Activated T-helper 2 cell treated with anti-CD3 and anti-CD28 coated beads, Interferon-gamma antibody, Interleukin-2, Interleukin-4, amounts not matched to agents 10 μg/mL and 5 μg/mL and 100 μg/mL, durations not matched to agents 14 hours and 24 hours and 36 hours (primary cell): ENCODE measurements at regions not wholly inside any gene's neighbourhood (a gene's known extent, or its start where the extent isn't known, plus 50 kb on each side); places are given as distances from the start of the nearest gene placed in this dataset.

ENCODE experiments used
- DNase-seq: peaks from one replicate; pipeline ENCODE4 v3.0.0; 2021; ENCODE audit warnings: low spot score
- H3K27ac Mint-ChIP-seq: one replicate; pipeline ENCODE4 v1.8.0; 2021; ENCODE audit warnings: mixed read lengths
- H3K27me3 Mint-ChIP-seq: one replicate; pipeline ENCODE4 v1.8.0; 2021; ENCODE audit warnings: low read depth, mixed read lengths
- H3K36me3 Mint-ChIP-seq: one replicate; pipeline ENCODE4 v1.8.0; 2021; ENCODE audit warnings: low read depth, mixed read lengths
- H3K4me1 Mint-ChIP-seq: one replicate; pipeline ENCODE4 v1.8.0; 2021; ENCODE audit warnings: low read depth, mixed read lengths
- H3K4me3 Mint-ChIP-seq: one replicate; pipeline ENCODE4 v1.8.0; 2021; ENCODE audit warnings: low read depth, mild to moderate bottlenecking, moderate library complexity, mixed read lengths
- H3K9me3 Mint-ChIP-seq: one replicate; pipeline ENCODE4 v1.8.0; 2021; ENCODE audit warnings: mixed read lengths
- intact Hi-C: fragments of 100-400 bp; cut with micrococcal nuclease; formaldehyde crosslinking; loops from one replicate; pipeline ENCODE4 v1.15.1; 2023

GRCh38 chr13:86368924-86369323, 569.7 kb upstream of the SLITRK6 start:
- intact Hi-C loops = no loop called here
- Mint-ChIP-seq H3K4me3 (no peak overlapping the region), H3K27me3 (no peaks in the 10 kb centered on the region), H3K9me3 (peaks cover 36% of the 10 kb centered on the region), H3K4me1 (no peaks in the 10 kb centered on the region), H3K27ac (no peak overlapping the region), H3K36me3 (no peaks in the 10 kb centered on the region)
- DNase-seq = no peak

- DNase-seq = no peak
- intact Hi-C loops = no loop called here
- H3K27ac Mint-ChIP-seq = no peak overlapping the region
- H3K36me3 Mint-ChIP-seq = no peaks in the 10 kb centered on the region
- peaks cover 22% of the 10 kb centered on the region for H3K9me3 Mint-ChIP-seq
- no peak overlapping the region for H3K4me3 Mint-ChIP-seq
- no peaks in the 10 kb centered on the region for H3K27me3 Mint-ChIP-seq
- H3K4me1 Mint-ChIP-seq = no peaks in the 10 kb centered on the region
Observed at GRCh38 chr13:86377451-86377850, 578.2 kb upstream of the SLITRK6 start.

- Mint-ChIP-seq H3K4me1 (no peaks in the 10 kb centered on the region), H3K36me3 (no peaks in the 10 kb centered on the region), H3K27ac (no peak overlapping the region), H3K27me3 (no peaks in the 10 kb centered on the region), H3K4me3 (no peak overlapping the region), H3K9me3 (peaks cover 13% of the 10 kb centered on the region)
- intact Hi-C loops = no loop called here
- DNase-seq = no peak
Observed at GRCh38 chr13:86378628-86379027, 579.4 kb upstream of the SLITRK6 start.

- H3K27me3 Mint-ChIP-seq = no peaks in the 10 kb centered on the region
- peaks cover 9% of the 10 kb centered on the region for H3K9me3 Mint-ChIP-seq
- intact Hi-C loops = no loop called here
- no peak overlapping the region for H3K4me3 Mint-ChIP-seq
- no peak overlapping the region for H3K27ac Mint-ChIP-seq
- H3K36me3 Mint-ChIP-seq = no peaks in the 10 kb centered on the region
- DNase-seq = no peak
- H3K4me1 Mint-ChIP-seq = no peaks in the 10 kb centered on the region
Observed at GRCh38 chr13:86383151-86383550, 583.9 kb upstream of the SLITRK6 start.

- Mint-ChIP-seq H3K4me1 (no peaks in the 10 kb centered on the region), H3K9me3 (peaks cover 8% of the 10 kb centered on the region), H3K27ac (no peak overlapping the region), H3K27me3 (no peaks in the 10 kb centered on the region), H3K4me3 (no peak overlapping the region), H3K36me3 (no peaks in the 10 kb centered on the region)
- DNase-seq = no peak
- intact Hi-C loops = no loop called here
Observed at GRCh38 chr13:86383561-86383960, 584.3 kb upstream of the SLITRK6 start.

- intact Hi-C loops = no loop called here
- no peaks in the 10 kb centered on the region for H3K27me3 Mint-ChIP-seq
- no peak overlapping the region for H3K27ac Mint-ChIP-seq
- H3K4me3 Mint-ChIP-seq = no peak overlapping the region
- peaks cover 17% of the 10 kb centered on the region for H3K9me3 Mint-ChIP-seq
- no peaks in the 10 kb centered on the region for H3K4me1 Mint-ChIP-seq
- no peaks in the 10 kb centered on the region for H3K36me3 Mint-ChIP-seq
- no peak for DNase-seq
Observed at GRCh38 chr13:86397635-86398034, 598.4 kb upstream of the SLITRK6 start.

- Mint-ChIP-seq H3K4me1 (no peaks in the 10 kb centered on the region), H3K4me3 (no peak overlapping the region), H3K27ac (no peak overlapping the region), H3K9me3 (peaks cover 28% of the 10 kb centered on the region), H3K36me3 (no peaks in the 10 kb centered on the region), H3K27me3 (no peaks in the 10 kb centered on the region)
- intact Hi-C loops = no loop called here
- DNase-seq = no peak
Observed at GRCh38 chr13:86399572-86399971, 600.4 kb upstream of the SLITRK6 start.

- no peaks in the 10 kb centered on the region for H3K27me3 Mint-ChIP-seq
- intact Hi-C loops = no loop called here
Observed at GRCh38 chr13:86402500-86402899, 603.3 kb upstream of the SLITRK6 start.

GRCh38 chr13:86403181-86403580, 604.0 kb upstream of the SLITRK6 start:
- Mint-ChIP-seq H3K4me3 (no peak overlapping the region), H3K27me3 (no peaks in the 10 kb centered on the region), H3K27ac (no peak overlapping the region), H3K9me3 (peaks cover 36% of the 10 kb centered on the region), H3K4me1 (no peaks in the 10 kb centered on the region), H3K36me3 (no peaks in the 10 kb centered on the region)
- intact Hi-C loops = no loop called here
- DNase-seq = no peak

More at GRCh38 chr13:86402500-86402899, 603.3 kb upstream of the SLITRK6 start:
- peaks cover 31% of the 10 kb centered on the region for H3K9me3 Mint-ChIP-seq
- no peak for DNase-seq
- H3K27ac Mint-ChIP-seq = no peak overlapping the region
- no peaks in the 10 kb centered on the region for H3K4me1 Mint-ChIP-seq
- H3K4me3 Mint-ChIP-seq = no peak overlapping the region
- no peaks in the 10 kb centered on the region for H3K36me3 Mint-ChIP-seq

- peaks cover 31% of the 10 kb centered on the region for H3K9me3 Mint-ChIP-seq
- no peak overlapping the region for H3K27ac Mint-ChIP-seq
- DNase-seq = no peak
- no peaks in the 10 kb centered on the region for H3K36me3 Mint-ChIP-seq
- no peaks in the 10 kb centered on the region for H3K4me1 Mint-ChIP-seq
- intact Hi-C loops = no loop called here
- H3K27me3 Mint-ChIP-seq = no peaks in the 10 kb centered on the region
- H3K4me3 Mint-ChIP-seq = no peak overlapping the region
Observed at GRCh38 chr13:86409466-86410241, 610.4 kb upstream of the SLITRK6 start.

- no peak overlapping the region for H3K4me3 Mint-ChIP-seq
- peaks cover 40% of the 10 kb centered on the region for H3K9me3 Mint-ChIP-seq
- no peak for DNase-seq
- intact Hi-C loops = no loop called here
- no peaks in the 10 kb centered on the region for H3K27me3 Mint-ChIP-seq
- H3K36me3 Mint-ChIP-seq = no peaks in the 10 kb centered on the region
- H3K4me1 Mint-ChIP-seq = no peaks in the 10 kb centered on the region
- H3K27ac Mint-ChIP-seq = no peak overlapping the region
Observed at GRCh38 chr13:86425170-86425815, 626.1 kb upstream of the SLITRK6 start.

- intact Hi-C loops = no loop called here
- Mint-ChIP-seq H3K27ac (no peak overlapping the region), H3K4me1 (no peaks in the 10 kb centered on the region), H3K36me3 (no peaks in the 10 kb centered on the region), H3K27me3 (no peaks in the 10 kb centered on the region), H3K9me3 (peaks cover 31% of the 10 kb centered on the region), H3K4me3 (no peak overlapping the region)
- DNase-seq = no peak
Observed at GRCh38 chr13:86426437-86426836, 627.2 kb upstream of the SLITRK6 start.

- no peak overlapping the region for H3K27ac Mint-ChIP-seq
Observed at GRCh38 chr13:86429756-86430155, 630.5 kb upstream of the SLITRK6 start.

More at GRCh38 chr13:86429756-86430155, 630.5 kb upstream of the SLITRK6 start:
- no peaks in the 10 kb centered on the region for H3K36me3 Mint-ChIP-seq
- no peak for DNase-seq
- peaks cover 30% of the 10 kb centered on the region for H3K9me3 Mint-ChIP-seq
- intact Hi-C loops = no loop called here
- H3K4me3 Mint-ChIP-seq = no peak overlapping the region
- H3K27me3 Mint-ChIP-seq = no peaks in the 10 kb centered on the region
- H3K4me1 Mint-ChIP-seq = no peaks in the 10 kb centered on the region
